Esophagus muscularis mucosa (tissue), 3 donors: ENCODE measurements at regions not wholly inside any gene's neighbourhood (a gene's known extent, or its start where the extent isn't known, plus 50 kb on each side); places are given as distances from the start of the nearest gene placed in this dataset.

Experiments
- CTCF ChIP-seq, 3 experiments: fragments of 200-600 bp in 2 of 3; fragments of 450-650 bp in 1 of 3; sonication (generic) in 2 of 3; IDR thresholded peaks; one replicate each; pipeline ENCODE4 v1.5.1; 2017 to 2019; ENCODE audit warnings: antibody characterized with exemption in 3 of 3, mild to moderate bottlenecking in 2 of 3, moderate library complexity in 1 of 3
- POLR2A ChIP-seq: fragments of 450-650 bp; IDR thresholded peaks from one replicate; pipeline ENCODE4 v1.6.1; 2017; ENCODE audit warnings: antibody characterized with exemption, moderate library complexity, mild to moderate bottlenecking, low read depth
- POLR2AphosphoS5 ChIP-seq, 2 donors: sonication (generic); formaldehyde crosslinking; IDR thresholded peaks; one replicate each; pipeline ENCODE4 v1.6.1; 2017; ENCODE audit warnings: antibody characterized with exemption in 2 of 2

GRCh38 chr6:159108426-159108985 is 60.7 kb upstream of the FNDC1 start:
- TF ChIP-seq CTCF (IDR thresholded peaks at IDR 0.05) = no peak
- TF ChIP-seq POLR2A = no peak
- TF ChIP-seq POLR2AphosphoS5 (IDR thresholded peaks at IDR 0.05) = no peak
